GM21528 (cell line): ENCODE measurements at regions not wholly inside any gene's neighbourhood (a gene's known extent, or its start where the extent isn't known, plus 50 kb on each side); places are given as distances from the start of the nearest gene placed in this dataset.
"Not testable (repeated sequence)": the region's sequence is repeated elsewhere in the genome, so short reads cannot be mapped to it uniquely, and the experiment has no call there.

Experiments used
- ATAC-seq: cut with Tn5 transposase; IDR thresholded peaks from one replicate; pipeline ENCODE4 v1.9.1; 2021; ENCODE audit warnings: mild to moderate bottlenecking, moderate library complexity; ENCODE audit not compliant: unreplicated experiment, low FRiP score

DNA sequence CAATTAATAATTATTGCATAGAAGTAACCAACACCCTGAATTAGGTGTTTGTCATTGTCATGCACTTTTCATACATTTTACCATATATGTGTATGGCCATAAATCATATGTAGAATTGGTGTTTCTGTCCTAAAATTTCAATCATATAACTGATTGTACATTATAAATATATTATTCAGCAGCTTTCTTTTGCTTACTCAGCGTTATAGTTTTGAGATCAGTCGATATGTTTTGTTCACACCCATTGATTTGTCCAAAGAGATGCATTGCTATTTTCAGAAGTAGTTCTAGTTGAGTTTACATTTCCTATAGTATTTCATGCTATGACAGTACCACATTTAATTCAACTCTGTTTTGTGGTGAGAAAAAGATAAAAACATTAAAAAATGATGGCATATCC lies 50.5 kb upstream of the PARP4 start:
- ATAC-seq = no peak

DNA sequence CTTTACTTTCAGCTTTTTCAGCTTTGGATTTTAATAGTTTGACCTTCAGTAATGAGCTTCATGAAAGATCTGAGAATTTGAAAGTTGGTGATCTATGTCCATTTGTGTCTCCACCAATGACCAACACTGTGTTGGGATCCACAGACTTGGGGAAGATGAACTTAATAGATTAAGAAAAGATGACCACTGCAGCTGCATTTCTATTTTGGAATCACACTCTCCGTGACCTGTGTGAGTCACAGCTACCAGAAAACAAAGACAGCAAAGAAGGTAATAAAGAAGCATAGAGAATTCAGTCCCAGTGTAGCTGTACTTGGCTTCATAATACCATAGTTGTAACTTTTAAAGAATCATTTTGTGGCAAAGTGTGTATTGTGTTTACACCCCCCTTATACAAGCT lies 51.4 kb upstream of the PARP4 start:
- not testable (repeated sequence) for ATAC-seq

GRCh38 chr13:24564881-24565280 lies 52.3 kb upstream of the PARP4 start:
- ATAC-seq = no peak

DNA sequence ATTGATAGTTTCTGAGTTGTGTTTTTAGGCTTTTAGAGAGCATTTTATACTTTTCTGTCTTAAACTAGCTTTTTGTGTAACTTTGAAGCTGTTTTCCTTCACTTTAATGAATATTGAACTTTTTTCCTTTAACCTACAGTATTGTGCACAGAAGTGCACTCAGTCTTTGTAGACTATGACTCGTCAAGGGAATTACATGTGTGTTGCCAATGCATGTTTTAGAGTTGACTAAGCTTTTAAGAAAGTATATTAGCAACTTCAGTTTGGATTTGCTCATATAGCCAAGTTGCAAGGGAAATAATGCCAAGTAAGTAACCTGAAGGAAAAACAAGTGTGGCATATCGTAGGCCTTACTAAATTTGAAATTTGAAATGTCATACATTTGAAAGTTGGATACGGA lies 55.0 kb upstream of the PARP4 start:
- not testable (repeated sequence) for ATAC-seq

- ATAC-seq = no peak
Observed at GRCh38 chr13:24574847-24575246, 62.3 kb upstream of the PARP4 start.

DNA sequence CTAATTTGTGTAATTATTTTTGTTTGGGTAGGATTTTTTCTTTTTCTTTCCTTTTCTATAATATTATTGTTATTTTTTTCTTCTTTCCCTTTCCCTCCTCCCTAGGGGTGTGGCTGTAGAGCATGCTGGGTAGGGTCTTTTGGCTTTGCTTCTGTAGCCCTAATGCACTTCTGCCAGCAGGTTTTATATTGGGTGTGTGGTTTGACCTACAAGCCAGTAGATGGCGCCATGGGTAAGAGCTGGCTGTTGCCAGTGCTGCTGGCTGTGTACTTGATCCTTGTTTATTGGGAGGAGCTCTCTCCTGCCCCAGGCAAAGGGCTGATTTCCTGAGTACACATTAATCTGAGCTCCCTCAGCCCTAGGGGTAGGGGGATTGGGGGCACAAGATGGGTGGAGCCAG lies 67.7 kb upstream of the PARP4 start:
- not testable (repeated sequence) for ATAC-seq

- ATAC-seq = not testable (repeated sequence)
Observed at GRCh38 chr13:24581578-24581977, 69.0 kb upstream of the PARP4 start.

GRCh38 chr13:24591697-24592096 lies 79.1 kb upstream of the PARP4 start:
- not testable (repeated sequence) for ATAC-seq

- ATAC-seq = not testable (repeated sequence)
Observed at GRCh38 chr13:24597906-24598670, 82.1 kb upstream of the ATP12A start.

GRCh38 chr13:24599019-24599791 lies 81.0 kb upstream of the ATP12A start:
- ATAC-seq = not testable (repeated sequence)

DNA sequence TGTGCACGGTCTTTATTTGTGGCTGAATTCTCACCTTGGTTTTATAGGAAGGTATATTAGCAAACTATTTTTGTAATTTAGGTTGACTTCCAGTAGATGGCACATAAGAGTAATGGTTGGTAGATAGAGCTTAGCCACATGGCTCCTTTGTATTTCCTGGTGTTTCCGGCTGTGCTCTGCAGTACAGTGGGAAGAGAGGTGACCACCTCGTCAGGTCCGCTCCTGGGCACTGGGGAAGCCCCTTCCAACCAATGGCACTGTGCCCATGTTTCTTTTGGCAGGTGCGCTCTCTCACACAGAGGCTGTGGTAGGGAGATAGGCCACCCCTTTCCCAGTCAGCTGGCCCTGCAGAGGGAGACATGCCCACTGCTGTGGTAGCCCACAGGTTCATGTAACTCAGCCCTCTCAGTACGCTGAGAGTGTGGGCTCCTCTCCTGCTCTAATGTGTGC lies 74.3 kb upstream of the ATP12A start:
- no peak for ATAC-seq

- ATAC-seq = no peak
Observed at GRCh38 chr13:24606486-24607170, 73.6 kb upstream of the ATP12A start.

DNA sequence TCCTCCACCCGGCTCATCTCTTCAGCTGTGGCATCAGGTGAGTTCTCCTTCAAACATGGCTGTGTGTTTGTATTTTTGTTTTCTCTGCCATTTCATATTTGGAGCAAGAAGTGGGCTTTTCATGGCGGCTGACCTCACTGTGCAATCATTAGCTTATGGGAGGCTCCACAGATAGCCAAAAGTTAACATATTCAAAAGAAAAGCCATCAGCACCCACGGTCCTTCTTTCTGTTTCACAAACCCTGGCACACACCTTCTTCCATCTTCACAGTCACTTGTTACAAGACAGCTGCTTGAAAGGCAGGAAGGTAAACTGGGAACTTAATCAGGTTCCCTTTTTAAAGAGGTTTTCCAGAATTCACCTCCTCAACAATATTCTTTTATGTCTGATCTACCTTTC lies 69.3 kb upstream of the ATP12A start:
- no peak for ATAC-seq

DNA sequence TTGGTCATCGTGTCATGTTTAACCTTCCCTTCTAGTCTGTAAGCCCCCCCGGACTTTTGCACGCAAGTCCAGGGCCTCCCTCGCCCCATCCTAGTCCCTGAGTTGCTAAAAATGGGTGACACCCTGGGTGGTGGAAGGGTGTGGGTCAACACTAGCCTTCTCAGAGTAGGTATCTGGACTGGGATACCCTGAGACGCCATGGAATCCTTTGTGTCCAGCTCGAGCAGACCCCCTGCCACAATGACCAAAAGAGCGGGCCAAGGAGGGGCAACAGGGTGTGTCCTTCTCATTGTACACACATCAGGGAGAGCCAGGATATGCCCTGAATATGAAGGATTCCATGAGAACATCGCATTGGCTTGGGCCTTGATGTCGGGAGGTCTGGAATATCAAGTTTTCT lies 67.5 kb upstream of the ATP12A start:
- ATAC-seq = no peak

DNA sequence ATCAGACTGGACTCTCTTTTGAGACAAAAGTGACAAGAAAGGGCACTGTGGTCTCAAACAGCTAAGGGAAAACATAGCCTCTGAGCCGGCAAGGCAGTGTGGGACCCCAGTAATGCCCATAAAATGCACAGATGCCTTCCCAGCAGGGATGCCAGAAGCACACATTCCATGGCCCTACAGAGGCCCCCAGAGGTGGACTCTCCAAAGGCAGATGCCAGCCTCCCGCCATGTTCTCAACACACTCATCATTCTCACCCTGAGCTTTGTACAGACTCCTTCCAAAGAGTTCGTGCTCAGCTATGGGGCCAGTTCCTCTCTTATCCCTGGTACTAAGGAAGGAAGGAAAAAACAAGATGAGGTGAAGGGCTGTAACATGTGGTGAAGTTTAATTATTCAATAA lies 67.1 kb upstream of the ATP12A start:
- ATAC-seq = no peak

- no peak for ATAC-seq
Observed at GRCh38 chr13:24613755-24614154, 66.5 kb upstream of the ATP12A start.

DNA sequence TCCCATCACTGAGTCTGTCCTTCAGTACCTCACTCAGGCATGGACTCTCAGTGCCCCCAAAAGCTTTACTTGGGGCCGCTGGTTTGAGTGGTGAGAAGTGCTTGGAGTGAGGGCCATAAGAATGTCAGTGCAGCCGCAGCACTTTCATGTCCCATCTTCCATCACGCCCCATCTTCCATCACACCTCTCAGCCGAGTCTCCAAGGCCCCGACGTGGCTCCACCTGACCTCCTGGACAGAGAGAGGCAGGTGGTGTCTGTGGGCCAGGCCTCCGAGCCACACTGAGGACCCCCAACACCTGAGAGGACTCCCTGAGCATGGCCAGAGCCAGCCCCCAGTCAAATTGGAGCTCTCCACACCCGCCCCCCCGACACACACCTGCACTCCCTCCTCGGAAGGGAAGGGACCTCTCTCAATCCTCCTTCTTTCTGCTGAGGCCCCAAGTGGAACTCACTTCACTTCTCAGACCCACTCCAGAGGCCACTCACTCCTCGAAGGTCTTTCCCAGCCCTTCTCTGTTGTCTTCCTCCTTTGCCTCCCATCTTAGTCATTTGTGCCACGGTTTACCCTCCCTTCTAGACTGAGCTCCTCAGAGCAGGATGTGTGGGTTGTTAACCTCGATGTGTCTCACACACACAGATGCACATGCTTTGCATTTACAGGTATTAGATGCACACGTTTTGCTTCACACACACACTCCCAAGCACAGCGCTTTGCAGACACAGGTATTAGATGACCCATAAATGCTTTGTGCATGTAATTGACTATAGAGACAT lies 65.7 kb upstream of the ATP12A start:
- ATAC-seq = no peak

- no peak for ATAC-seq
Observed at GRCh38 chr13:24615114-24615513, 65.1 kb upstream of the ATP12A start.

- ATAC-seq = no peak
Observed at GRCh38 chr13:24615911-24616472, 64.2 kb upstream of the ATP12A start.

- ATAC-seq = no peak
Observed at GRCh38 chr13:24616514-24616913, 63.7 kb upstream of the ATP12A start.
